Lung (tissue), 11 donors: ENCODE measurements at regions not wholly inside any gene's neighbourhood (a gene's known extent, or its start where the extent isn't known, plus 50 kb on each side); places are given as distances from the start of the nearest gene placed in this dataset.

Source experiments
- ATAC-seq: fragments of 200-7000 bp; cut with Tn5 transposase; one replicate; pipeline ENCODE4 v1.9.1; 2020; ENCODE audit warnings: moderate number of reproducible peaks; ENCODE audit not compliant: insufficient read depth, low FRiP score
- DNase-seq, 3 donors: peaks; one replicate each; pipeline ENCODE4 v3.0.0-alpha.2; 2013 to 2017
- H3K27ac ChIP-seq, 2 donors: one replicate each; pipeline ENCODE4 v1.5.1; 2013; ENCODE audit warnings: mild to moderate bottlenecking in 2 of 2, moderate library complexity in 2 of 2, control low read depth in 1 of 2, inconsistent platforms in 1 of 2, low read depth in 1 of 2, low read length in 1 of 2
- H3K27me3 ChIP-seq, 3 donors: one replicate each; pipeline ENCODE4 v1.5.1; 2013; ENCODE audit warnings: low read length in 2 of 3; ENCODE audit not compliant: control insufficient read depth in 3 of 3, insufficient read depth in 3 of 3
- H3K36me3 ChIP-seq, 4 donors: one replicate each; pipeline ENCODE4 v1.5.1; 2013; ENCODE audit warnings: low read length in 4 of 4, mild to moderate bottlenecking in 1 of 4, moderate library complexity in 1 of 4; ENCODE audit not compliant: control insufficient read depth in 4 of 4, insufficient read depth in 4 of 4
- H3K4me1 ChIP-seq, 5 donors: one replicate each; pipeline ENCODE4 v1.5.1; 2013; ENCODE audit warnings: low read length in 5 of 5, mild to moderate bottlenecking in 2 of 5, moderate library complexity in 1 of 5; ENCODE audit not compliant: control insufficient read depth in 5 of 5, insufficient read depth in 5 of 5
- H3K4me3 ChIP-seq: one replicate; pipeline ENCODE4 v1.5.1; 2013; ENCODE audit warnings: mild to moderate bottlenecking, control low read depth, moderate library complexity
- H3K9ac ChIP-seq, 2 donors: one replicate each; pipeline ENCODE4 v1.5.1; 2013; ENCODE audit warnings: low read length in 2 of 2, control low read depth in 1 of 2; ENCODE audit not compliant: insufficient read depth in 1 of 2
- H3K9me3 ChIP-seq, 4 donors: one replicate each; pipeline ENCODE4 v1.5.1; 2013; ENCODE audit warnings: low read length in 3 of 4, mild to moderate bottlenecking in 1 of 4, moderate library complexity in 1 of 4; ENCODE audit not compliant: control insufficient read depth in 4 of 4, insufficient read depth in 3 of 4
- WGBS, 2 donors: extraction: QIAGEN DNeasy Blood & Tissue Kit; methylation state at CpG; one replicate each; pipeline ENCODE4 v1.1.7; 2013; 5-methylcytosine and 5-hydroxymethylcytosine counted together
- TF ChIP-seq, protein P1 (sequence below): IDR thresholded peaks from 2 replicates; pipeline ENCODE4 v1.5.1; 2012; ENCODE audit warnings: mild to moderate bottlenecking; ENCODE audit errors: control extremely low read depth, extremely low read depth
- donor health status: control.
- donor health status: control.
- donor health status: Bipolar disorder and iron deficiency.
- donor health status: healthy.
- donor health status: DM: yes; HTN: yes; CAD: no.

DNA sequence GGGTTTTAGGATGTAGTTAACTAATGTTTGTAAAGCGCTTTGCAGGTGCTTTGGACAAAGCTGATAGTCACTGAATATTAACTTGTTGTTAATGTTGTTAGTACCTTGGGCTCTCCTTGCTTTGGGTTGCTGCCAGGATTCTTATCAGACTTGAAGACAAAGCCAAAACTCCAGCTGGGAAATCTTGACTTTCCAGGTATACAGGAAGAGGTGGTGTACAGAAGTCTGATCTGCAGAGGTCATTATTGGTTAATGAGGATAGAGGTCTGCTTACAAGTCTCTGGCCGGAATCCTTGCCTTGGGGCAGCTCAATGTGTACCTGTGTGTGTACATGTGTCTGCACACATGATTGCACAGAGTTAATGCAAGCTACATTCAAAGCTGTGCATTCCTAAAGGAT, 96.0 kb upstream of the POU3F1 start:
- ATAC-seq (no peak), DNase-seq (no peak)
- 72 to 96% methylated on average over 2 of the region's 2 CpGs for WGBS, 2 donors
- Histone ChIP-seq H3K4me1 (peaks cover 0 to 36% (median 13%) of the 10 kb centered on the region in 5 donors), H3K4me3 (no peak overlapping the region), H3K27ac (no peak overlapping the region), H3K27me3 (peaks cover 0 to 12% (median 6%) of the 10 kb centered on the region in 3 donors), H3K9ac (no peak overlapping the region), H3K9me3 (peaks cover 0 to 3% (median 1%) of the 10 kb centered on the region in 4 donors), H3K36me3 (no peaks in the 10 kb centered on the region)
- TF ChIP-seq, protein P1, sequence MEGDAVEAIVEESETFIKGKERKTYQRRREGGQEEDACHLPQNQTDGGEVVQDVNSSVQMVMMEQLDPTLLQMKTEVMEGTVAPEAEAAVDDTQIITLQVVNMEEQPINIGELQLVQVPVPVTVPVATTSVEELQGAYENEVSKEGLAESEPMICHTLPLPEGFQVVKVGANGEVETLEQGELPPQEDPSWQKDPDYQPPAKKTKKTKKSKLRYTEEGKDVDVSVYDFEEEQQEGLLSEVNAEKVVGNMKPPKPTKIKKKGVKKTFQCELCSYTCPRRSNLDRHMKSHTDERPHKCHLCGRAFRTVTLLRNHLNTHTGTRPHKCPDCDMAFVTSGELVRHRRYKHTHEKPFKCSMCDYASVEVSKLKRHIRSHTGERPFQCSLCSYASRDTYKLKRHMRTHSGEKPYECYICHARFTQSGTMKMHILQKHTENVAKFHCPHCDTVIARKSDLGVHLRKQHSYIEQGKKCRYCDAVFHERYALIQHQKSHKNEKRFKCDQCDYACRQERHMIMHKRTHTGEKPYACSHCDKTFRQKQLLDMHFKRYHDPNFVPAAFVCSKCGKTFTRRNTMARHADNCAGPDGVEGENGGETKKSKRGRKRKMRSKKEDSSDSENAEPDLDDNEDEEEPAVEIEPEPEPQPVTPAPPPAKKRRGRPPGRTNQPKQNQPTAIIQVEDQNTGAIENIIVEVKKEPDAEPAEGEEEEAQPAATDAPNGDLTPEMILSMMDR = no peak

DNA sequence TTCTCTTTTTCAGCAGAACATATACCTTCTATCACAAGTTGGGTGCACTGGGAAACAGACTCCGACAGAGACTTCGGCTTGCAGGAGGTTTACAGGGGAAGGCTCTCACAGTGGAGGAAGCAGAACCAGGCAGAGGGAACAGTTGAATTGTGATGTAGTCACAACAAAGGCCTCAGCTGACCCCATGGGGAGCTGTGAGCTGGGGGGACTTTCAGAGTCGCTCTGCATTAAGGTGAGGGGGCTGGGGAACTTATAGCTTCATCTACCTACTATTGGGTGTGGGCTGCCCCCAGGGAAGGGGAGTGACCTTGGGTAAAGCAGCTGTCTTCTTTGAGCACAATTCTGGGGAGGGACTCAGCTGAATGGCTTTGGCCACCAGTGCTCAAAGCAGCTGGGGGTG, 94.9 kb upstream of the POU3F1 start:
- 29 to 54% methylated on average over 3 of the region's 3 CpGs for WGBS, 2 donors
- Histone ChIP-seq H3K4me1 (peaks cover 0 to 36% (median 13%) of the 10 kb centered on the region in 5 donors), H3K4me3 (no peak overlapping the region), H3K9ac (no peak overlapping the region), H3K36me3 (no peaks in the 10 kb centered on the region), H3K9me3 (peaks cover 0 to 2% (median 0%) of the 10 kb centered on the region in 4 donors), H3K27me3 (peaks cover 0 to 20% (median 14%) of the 10 kb centered on the region in 3 donors), H3K27ac (no peak overlapping the region)
- DNase-seq (no peak), ATAC-seq (no peak)
- TF ChIP-seq, protein P1 = no peak

DNA sequence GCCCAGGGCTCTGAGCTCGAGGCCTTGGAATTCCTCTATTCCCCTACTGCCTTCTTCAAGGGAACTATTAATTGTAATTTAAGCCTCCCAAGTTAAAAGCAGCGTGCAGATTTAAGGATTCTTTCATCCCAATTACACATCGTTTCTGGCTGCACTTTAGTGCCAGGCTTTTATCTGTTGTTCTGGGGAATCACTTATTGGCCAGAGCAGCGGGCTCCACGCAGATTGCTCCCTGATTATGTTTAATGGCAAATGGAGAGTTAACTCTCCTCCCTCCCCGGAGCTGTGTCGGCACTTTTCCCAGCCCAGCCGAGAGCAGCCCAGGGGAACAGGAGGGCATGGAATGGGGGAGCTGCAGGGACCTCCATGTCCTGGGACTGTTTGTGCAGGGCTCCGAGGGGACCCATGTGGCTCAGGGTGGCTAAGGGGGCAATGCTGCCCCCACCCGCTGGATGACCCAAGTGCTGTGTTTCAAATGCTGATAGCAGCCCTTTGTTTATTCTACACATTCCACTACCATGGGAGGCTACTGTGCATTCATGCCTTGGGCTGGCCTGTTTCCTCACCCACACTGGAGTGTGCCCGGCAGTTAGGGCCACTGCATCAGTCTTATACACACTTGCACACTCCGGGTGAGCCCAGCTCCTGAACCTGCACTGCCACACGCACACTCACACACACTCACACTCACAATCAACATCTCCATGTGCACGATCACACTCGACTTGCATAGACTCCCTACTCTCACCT, 93.3 kb upstream of the POU3F1 start:
- Histone ChIP-seq H3K27ac (no peak overlapping the region), H3K27me3 (peaks cover 0 to 33% (median 21%) of the 10 kb centered on the region in 3 donors), H3K9me3 (no peaks in the 10 kb centered on the region), H3K4me1 (peaks cover 0 to 42% (median 13%) of the 10 kb centered on the region in 5 donors), H3K9ac (no peak overlapping the region), H3K36me3 (no peaks in the 10 kb centered on the region), H3K4me3 (no peak overlapping the region)
- 27% methylated on average over 15 of the region's 15 CpGs for WGBS, 2 donors
- DNase-seq (peak; percentile 51 to 61 (median 57)), ATAC-seq (no peak)
- TF ChIP-seq, protein P1 = no peak
